B cell (primary cell): ENCODE measurements at regions not wholly inside any gene's neighbourhood (a gene's known extent, or its start where the extent isn't known, plus 50 kb on each side); places are given as distances from the start of the nearest gene placed in this dataset.

ENCODE experiments used
- ATAC-seq: fragments of 200-7000 bp; cut with Tn5 transposase; one replicate; pipeline ENCODE4 v1.10.0; 2021; ENCODE audit warnings: low read depth, mild to moderate bottlenecking, moderate number of reproducible peaks, moderate library complexity
- CTCF ChIA-PET: fragments of 350-600 bp; sonication (Branson Sonifier 250); formaldehyde crosslinking; loops from one replicate; lab custom pipeline; 2021; ENCODE audit warnings: antibody characterized with exemption, inconsistent platforms; lab: Charles Lee
- POLR2A ChIA-PET: fragments of 350-600 bp; sonication (Branson Sonifier 250); formaldehyde crosslinking; loops from one replicate; lab custom pipeline; 2021; ENCODE audit warnings: antibody characterized with exemption; lab: Charles Lee
- DNase-seq: peaks from one replicate; pipeline ENCODE4 v3.0.0; 2013
- H2AFZ ChIP-seq: 2 replicates; pipeline ENCODE4 v1.6.1; 2012; ENCODE audit warnings: mild to moderate bottlenecking, low read depth, low read length; ENCODE audit not compliant: insufficient read depth, poor library complexity, severe bottlenecking
- H3K27ac ChIP-seq, 2 donors: 1 replicate in 1 of 2; 2 replicates in 1 of 2; pipeline ENCODE4 v1.5.1; 2012 to 2013; ENCODE audit warnings: low read length in 2 of 2, mild to moderate bottlenecking in 2 of 2, moderate library complexity in 1 of 2
- H3K27me3 ChIP-seq, 4 experiments: fragments of 200-600 bp in 1 of 4; sonication (generic) in 1 of 4; replicated peaks in 1 of 4; 1 replicate in 2 of 4; 2 replicates in 2 of 4; pipeline versions ENCODE4 v1.6.1 to v1.7.0; 2013 to 2016; ENCODE audit warnings: low read length in 3 of 4, mild to moderate bottlenecking in 2 of 4, mixed read lengths in 1 of 4, moderate library complexity in 1 of 4; ENCODE audit not compliant: insufficient read depth in 4 of 4, control insufficient read depth in 3 of 4; ENCODE audit errors: control extremely low read depth in 1 of 4
- H3K36me3 ChIP-seq, 2 experiments: replicated peaks in 1 of 2; 1 replicate in 1 of 2; 2 replicates in 1 of 2; pipeline versions ENCODE4 v1.6.1 to v1.7.1; 2013; ENCODE audit warnings: low read length in 1 of 2; ENCODE audit not compliant: insufficient read depth in 2 of 2, control insufficient read depth in 1 of 2; ENCODE audit errors: control extremely low read depth in 1 of 2, extremely low read depth in 1 of 2
- H3K4me1 ChIP-seq, 2 donors: fragments of 200-600 bp in 1 of 2; sonication (generic) in 1 of 2; 1 replicate in 1 of 2; 2 replicates in 1 of 2; pipeline versions ENCODE4 v1.5.1 to v1.6.1; 2013 to 2017; ENCODE audit warnings: low read length in 2 of 2; ENCODE audit not compliant: control insufficient read depth in 2 of 2, insufficient read depth in 2 of 2
- H3K4me2 ChIP-seq: replicated peaks from 2 replicates; pipeline ENCODE3; 2012; ENCODE audit warnings: mild to moderate bottlenecking, low read depth, low read length; ENCODE audit not compliant: poor library complexity, severe bottlenecking
- H3K4me3 ChIP-seq, 5 experiments: fragments of 200-600 bp in 1 of 5; sonication (generic) in 1 of 5; 1 replicate in 3 of 5; 2 replicates in 2 of 5; pipeline versions ENCODE4 v1.5.1 to v1.7.0; 2011 to 2016; ENCODE audit warnings: low read length in 4 of 5, mild to moderate bottlenecking in 4 of 5, low read depth in 2 of 5, control low read depth in 1 of 5, moderate library complexity in 1 of 5; ENCODE audit not compliant: insufficient read depth in 1 of 5; ENCODE audit errors: control extremely low read depth in 1 of 5, extremely low read depth in 1 of 5
- H3K79me2 ChIP-seq: fragments of 200-600 bp; sonication (generic); one replicate; pipeline ENCODE4 v1.6.0; 2016; ENCODE audit warnings: low read length; ENCODE audit not compliant: control insufficient read depth, insufficient read depth
- H3K9ac ChIP-seq: fragments of 200-600 bp; sonication (generic); 2 replicates; pipeline ENCODE4 v1.6.1; 2017; ENCODE audit warnings: mild to moderate bottlenecking, low read length, moderate library complexity
- H3K9me3 ChIP-seq, 3 donors: one replicate each; pipeline versions ENCODE4 v1.6.1 to v1.7.1; 2013; ENCODE audit warnings: low read length in 2 of 3; ENCODE audit not compliant: control insufficient read depth in 2 of 3, insufficient read depth in 1 of 3; ENCODE audit errors: control extremely low read depth in 1 of 3
- H4K20me1 ChIP-seq: 2 replicates; pipeline ENCODE4 v1.6.0; 2012; ENCODE audit warnings: mild to moderate bottlenecking, low read length; ENCODE audit not compliant: insufficient read depth, control insufficient read depth, poor library complexity, severe bottlenecking
- H3K27ac Mint-ChIP-seq: one replicate; pipeline ENCODE4 v1.8.0; 2021; ENCODE audit warnings: mixed read lengths
- H3K27me3 Mint-ChIP-seq: one replicate; pipeline ENCODE4 v1.8.0; 2021; ENCODE audit warnings: mixed read lengths
- H3K4me1 Mint-ChIP-seq: one replicate; pipeline ENCODE4 v1.8.0; 2021; ENCODE audit warnings: mixed read lengths
- H3K4me3 Mint-ChIP-seq: one replicate; pipeline ENCODE4 v1.8.0; 2021; ENCODE audit warnings: mixed read lengths
- H3K9me3 Mint-ChIP-seq: one replicate; pipeline ENCODE4 v1.8.0; 2022; ENCODE audit warnings: mixed read lengths; ENCODE audit not compliant: insufficient read depth
- EZH2 ChIP-seq: IDR thresholded peaks from 2 replicates; pipeline ENCODE4 v1.6.1; 2012; ENCODE audit warnings: borderline replicate concordance, low read depth, mild to moderate bottlenecking, moderate library complexity, low read length; ENCODE audit not compliant: insufficient read depth, poor library complexity, severe bottlenecking
- WGBS: methylation state at CpG from one replicate; pipeline ENCODE4 v1.1.5; 2013; ENCODE audit warnings: missing lambda C conversion rate; ENCODE audit not compliant: insufficient coverage; 5-methylcytosine and 5-hydroxymethylcytosine counted together
- intact Hi-C: fragments of 100-400 bp; cut with micrococcal nuclease; formaldehyde crosslinking; loops from one replicate; pipeline ENCODE4 v1.10.0; 2022
- TF ChIP-seq, protein P1 (sequence below): fragments of 200-600 bp; IDR thresholded peaks from one replicate; pipeline ENCODE4 v1.8.0; 2022; ENCODE audit warnings: antibody characterized with exemption, mild to moderate bottlenecking

GRCh38 chr4:53730031-53730805 is 138.9 kb upstream of the LNX1 start:
- Histone ChIP-seq H3K27ac (no peak overlapping the region), H4K20me1 (no peaks in the 10 kb centered on the region), H3K9me3 (no peaks in the 10 kb centered on the region), H3K36me3 (no peaks in the 10 kb centered on the region), H3K9ac (no peak overlapping the region), H3K4me1 (no peaks in the 10 kb centered on the region), H3K4me3 (no peak overlapping the region), H2AFZ (no peak overlapping the region), H3K79me2 (no peaks in the 10 kb centered on the region), H3K27me3 (peaks cover 0 to 2% (median 0%) of the 10 kb centered on the region in 4 experiments), H3K4me2 (no peak overlapping the region)
- 90% methylated on average over 2 of the region's 5 CpGs for WGBS
- Mint-ChIP-seq H3K4me3 (no peak overlapping the region), H3K27ac (no peak overlapping the region), H3K4me1 (no peaks in the 10 kb centered on the region), H3K27me3 (peaks cover 6% of the 10 kb centered on the region), H3K9me3 (no peaks in the 10 kb centered on the region)
- ATAC-seq (no peak), DNase-seq (no peak)
- CTCF ChIA-PET, result interaction anchor here (0.6 kb wide), 1 partner anchor 30 kb away, joined by 3 read pairs; no protein-coding TSS in a partner anchor
- POLR2A ChIA-PET, result no interaction called here
- intact Hi-C loops, result no loop called here
- TF ChIP-seq EZH2, result no peak
- TF ChIP-seq, protein P1, sequence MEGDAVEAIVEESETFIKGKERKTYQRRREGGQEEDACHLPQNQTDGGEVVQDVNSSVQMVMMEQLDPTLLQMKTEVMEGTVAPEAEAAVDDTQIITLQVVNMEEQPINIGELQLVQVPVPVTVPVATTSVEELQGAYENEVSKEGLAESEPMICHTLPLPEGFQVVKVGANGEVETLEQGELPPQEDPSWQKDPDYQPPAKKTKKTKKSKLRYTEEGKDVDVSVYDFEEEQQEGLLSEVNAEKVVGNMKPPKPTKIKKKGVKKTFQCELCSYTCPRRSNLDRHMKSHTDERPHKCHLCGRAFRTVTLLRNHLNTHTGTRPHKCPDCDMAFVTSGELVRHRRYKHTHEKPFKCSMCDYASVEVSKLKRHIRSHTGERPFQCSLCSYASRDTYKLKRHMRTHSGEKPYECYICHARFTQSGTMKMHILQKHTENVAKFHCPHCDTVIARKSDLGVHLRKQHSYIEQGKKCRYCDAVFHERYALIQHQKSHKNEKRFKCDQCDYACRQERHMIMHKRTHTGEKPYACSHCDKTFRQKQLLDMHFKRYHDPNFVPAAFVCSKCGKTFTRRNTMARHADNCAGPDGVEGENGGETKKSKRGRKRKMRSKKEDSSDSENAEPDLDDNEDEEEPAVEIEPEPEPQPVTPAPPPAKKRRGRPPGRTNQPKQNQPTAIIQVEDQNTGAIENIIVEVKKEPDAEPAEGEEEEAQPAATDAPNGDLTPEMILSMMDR, result no peak

DNA sequence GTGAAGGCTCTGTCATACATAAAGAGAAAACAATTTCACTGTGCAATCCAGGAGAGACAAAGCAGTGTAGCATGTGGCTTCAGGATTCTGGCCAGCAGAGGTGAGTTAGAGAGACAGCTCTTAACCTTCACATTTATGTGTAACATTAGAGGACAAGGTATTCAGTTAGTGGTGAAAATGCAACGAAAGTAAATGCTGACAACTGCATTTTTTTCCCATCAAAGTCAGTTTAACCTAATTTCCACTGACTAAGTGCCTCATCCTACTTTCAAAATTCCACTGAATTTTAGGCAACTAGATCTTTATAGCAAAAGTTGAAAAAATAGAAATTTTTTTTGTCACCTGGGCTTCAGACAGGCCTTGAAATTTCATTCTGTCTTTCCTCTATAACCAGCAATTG is 130.8 kb upstream of the LNX1 start:
- POLR2A ChIA-PET, result no interaction called here
- Histone ChIP-seq H4K20me1 (no peaks in the 10 kb centered on the region), H3K4me3 (no peak overlapping the region), H3K36me3 (no peaks in the 10 kb centered on the region), H3K79me2 (no peaks in the 10 kb centered on the region), H3K9ac (no peak overlapping the region), H3K4me1 (no peaks in the 10 kb centered on the region), H3K9me3 (no peaks in the 10 kb centered on the region), H3K27me3 (no peaks in the 10 kb centered on the region), H3K27ac (no peak overlapping the region), H2AFZ (no peak overlapping the region), H3K4me2 (no peak overlapping the region)
- no peak overlapping the region for H3K27ac Mint-ChIP-seq
- H3K4me1 Mint-ChIP-seq, result no peaks in the 10 kb centered on the region
- intact Hi-C loops, result no loop called here
- H3K27me3 Mint-ChIP-seq, result peaks cover 38% of the 10 kb centered on the region
- no peak for DNase-seq
- H3K4me3 Mint-ChIP-seq, result no peak overlapping the region
- WGBS, result no CpG with 5 or more reads among the region's 1 CpG
- CTCF ChIA-PET, result no interaction called here
- H3K9me3 Mint-ChIP-seq, result no peaks in the 10 kb centered on the region
- no peak for TF ChIP-seq EZH2
- TF ChIP-seq, protein P1, result no peak
- ATAC-seq, result no peak
